WTC11 (cell line): ENCODE measurements at regions not wholly inside any gene's neighbourhood (a gene's known extent, or its start where the extent isn't known, plus 50 kb on each side); places are given as distances from the start of the nearest gene placed in this dataset.

Experiments
- ATAC-seq: fragments of 200-7000 bp; cut with Tn5 transposase; 2 replicates; pipeline ENCODE4 v1.10.0; 2021; ENCODE audit warnings: mild to moderate bottlenecking, moderate library complexity
- CTCF ChIA-PET: fragments of 300-600 bp; sonication (Branson Sonifier 250); formaldehyde crosslinking; loops from one replicate; lab custom pipeline; 2021; ENCODE audit warnings: antibody characterized with exemption; lab: Charles Lee
- POLR2A ChIA-PET: fragments of 350-600 bp; sonication (Branson Sonifier 250); formaldehyde crosslinking; loops from one replicate; lab custom pipeline; 2021; ENCODE audit warnings: antibody characterized with exemption; lab: Charles Lee
- DNase-seq: peaks from one replicate; pipeline ENCODE4 v3.0.0; 2021; ENCODE audit warnings: low spot score
- H3K27ac Mint-ChIP-seq: 2 replicates; pipeline ENCODE4 v1.8.0; 2021; ENCODE audit warnings: mixed read lengths
- H3K27me3 Mint-ChIP-seq: 2 replicates; pipeline ENCODE4 v1.8.0; 2021; ENCODE audit warnings: low read depth, mild to moderate bottlenecking, moderate library complexity, mixed read lengths
- H3K36me3 Mint-ChIP-seq: 2 replicates; pipeline ENCODE4 v1.8.0; 2021; ENCODE audit warnings: mixed read lengths
- H3K4me1 Mint-ChIP-seq: 2 replicates; pipeline ENCODE4 v1.8.0; 2022; ENCODE audit warnings: mixed read lengths
- H3K4me3 Mint-ChIP-seq: 2 replicates; pipeline ENCODE4 v1.8.0; 2021; ENCODE audit warnings: mild to moderate bottlenecking, moderate library complexity, mixed read lengths
- H3K9me3 Mint-ChIP-seq: 2 replicates; pipeline ENCODE4 v1.8.0; 2021; ENCODE audit warnings: mixed read lengths
- ERG ChIP-seq: fragments of 250-450 bp; sonication (Bioruptor Pico); IDR thresholded peaks from 2 replicates; pipeline ENCODE4 v1.8.0; 2021; ENCODE audit warnings: mild to moderate bottlenecking
- HMGA2 ChIP-seq: fragments of 250-450 bp; sonication (Bioruptor Pico); IDR thresholded peaks from 2 replicates; pipeline ENCODE4 v1.4.0; 2021; ENCODE audit warnings: mild to moderate bottlenecking, moderate library complexity
- MXD4 ChIP-seq: fragments of 250-450 bp; sonication (Bioruptor Pico); IDR thresholded peaks from 2 replicates; pipeline ENCODE4 v1.8.0; 2021; ENCODE audit warnings: mild to moderate bottlenecking, moderate library complexity, borderline replicate concordance
- NFATC4 ChIP-seq: fragments of 250-450 bp; sonication (Bioruptor Pico); IDR thresholded peaks from 2 replicates; pipeline ENCODE4 v1.9.0; 2021; ENCODE audit warnings: mild to moderate bottlenecking
- NR2C2 ChIP-seq: sonication (generic); formaldehyde crosslinking; IDR thresholded peaks from 2 replicates; pipeline ENCODE4 v1.8.0; 2022; ENCODE audit warnings: mild to moderate bottlenecking, missing genetic modification reagents
- NR3C1 ChIP-seq: sonication (generic); formaldehyde crosslinking; conservative IDR thresholded peaks from 2 replicates; pipeline ENCODE4 v1.8.1; 2023; ENCODE audit warnings: low read depth, mild to moderate bottlenecking, missing genetic modification reagents
- OVOL2 ChIP-seq: fragments of 250-450 bp; sonication (Bioruptor Pico); IDR thresholded peaks from 2 replicates; pipeline ENCODE4 v1.9.0; 2021; ENCODE audit warnings: mild to moderate bottlenecking, borderline replicate concordance
- PREB ChIP-seq: sonication (generic); formaldehyde crosslinking; IDR thresholded peaks from 2 replicates; pipeline ENCODE4 v1.8.1; 2022; ENCODE audit warnings: mild to moderate bottlenecking, missing genetic modification reagents, moderate library complexity, borderline replicate concordance
- USF1 ChIP-seq: sonication (generic); formaldehyde crosslinking; IDR thresholded peaks from 2 replicates; pipeline ENCODE4 v1.8.0; 2022; ENCODE audit warnings: mild to moderate bottlenecking, missing genetic modification reagents
- ZBTB21 ChIP-seq: sonication (generic); formaldehyde crosslinking; IDR thresholded peaks from 2 replicates; pipeline ENCODE4 v1.8.1; 2023; ENCODE audit warnings: mild to moderate bottlenecking, missing genetic modification reagents, borderline replicate concordance
- ZBTB43 ChIP-seq: sonication (generic); formaldehyde crosslinking; IDR thresholded peaks from 2 replicates; pipeline ENCODE4 v1.8.1; 2023; ENCODE audit warnings: mild to moderate bottlenecking, missing genetic modification reagents
- ZNF121 ChIP-seq: sonication (generic); formaldehyde crosslinking; IDR thresholded peaks from 2 replicates; pipeline ENCODE4 v1.8.0; 2023; ENCODE audit warnings: missing genetic modification reagents
- ZNF232 ChIP-seq: sonication (generic); formaldehyde crosslinking; IDR thresholded peaks from 2 replicates; pipeline ENCODE4 v1.8.0; 2022; ENCODE audit warnings: mild to moderate bottlenecking, missing genetic modification reagents
- ZNF317 ChIP-seq: sonication (generic); formaldehyde crosslinking; IDR thresholded peaks from 2 replicates; pipeline ENCODE4 v1.8.1; 2023; ENCODE audit warnings: low read depth, mild to moderate bottlenecking, moderate library complexity, missing genetic modification reagents, borderline replicate concordance
- ZNF416 ChIP-seq: fragments of 250-450 bp; sonication (Bioruptor Pico); IDR thresholded peaks from 2 replicates; pipeline ENCODE4 v1.9.0; 2021; ENCODE audit warnings: mild to moderate bottlenecking, inconsistent platforms
- ZNF671 ChIP-seq: fragments of 250-450 bp; sonication (Bioruptor Pico); IDR thresholded peaks from 2 replicates; pipeline ENCODE4 v1.8.0; 2021; ENCODE audit warnings: mild to moderate bottlenecking
- TF ChIP-seq, protein P1 (sequence below): fragments of 250-450 bp; sonication (Bioruptor Pico); conservative IDR thresholded peaks from 2 replicates; pipeline ENCODE4 v1.9.0; 2021; ENCODE audit warnings: mild to moderate bottlenecking
- TF ChIP-seq, protein P2 (sequence below): sonication (generic); formaldehyde crosslinking; IDR thresholded peaks from 2 replicates; pipeline ENCODE4 v1.8.0; 2022; ENCODE audit warnings: missing genetic modification reagents
- TF ChIP-seq, protein P3 (sequence below): sonication (generic); formaldehyde crosslinking; IDR thresholded peaks from 2 replicates; pipeline ENCODE4 v1.8.0; 2022; ENCODE audit warnings: mild to moderate bottlenecking, missing genetic modification reagents
- TF ChIP-seq, protein P4 (sequence below): fragments of 250-450 bp; sonication (Bioruptor Pico); IDR thresholded peaks from 2 replicates; pipeline ENCODE4 v1.9.0; 2021; ENCODE audit warnings: mild to moderate bottlenecking
- TF ChIP-seq, protein P5 (sequence below): sonication (generic); formaldehyde crosslinking; IDR thresholded peaks from 2 replicates; pipeline ENCODE4 v1.8.1; 2022; ENCODE audit warnings: low read depth, mild to moderate bottlenecking, moderate library complexity, missing genetic modification reagents, borderline replicate concordance

GRCh38 chr6:8269872-8270454 lies 165.4 kb downstream of the SLC35B3 start:
- Mint-ChIP-seq H3K4me3 (no peak overlapping the region), H3K36me3 (no peaks in the 10 kb centered on the region), H3K4me1 (peaks cover 23% of the 10 kb centered on the region), H3K9me3 (peaks cover 31% of the 10 kb centered on the region), H3K27ac (no peak overlapping the region), H3K27me3 (no peaks in the 10 kb centered on the region; the same call in 1 of the 2 replicates)
- ATAC-seq (no peak), DNase-seq (no peak)
- TF ChIP-seq ZNF317 (CRISPR knock-in tag) (no peak), NFATC4 (CRISPR knock-in tag) (no peak), ZNF416 (CRISPR knock-in tag) (no peak), ZNF121 (CRISPR knock-in tag) (no peak), ZBTB43 (CRISPR knock-in tag) (no peak), HMGA2 (no peak), MXD4 (CRISPR knock-in tag) (no peak)
- TF ChIP-seq, protein P1, sequence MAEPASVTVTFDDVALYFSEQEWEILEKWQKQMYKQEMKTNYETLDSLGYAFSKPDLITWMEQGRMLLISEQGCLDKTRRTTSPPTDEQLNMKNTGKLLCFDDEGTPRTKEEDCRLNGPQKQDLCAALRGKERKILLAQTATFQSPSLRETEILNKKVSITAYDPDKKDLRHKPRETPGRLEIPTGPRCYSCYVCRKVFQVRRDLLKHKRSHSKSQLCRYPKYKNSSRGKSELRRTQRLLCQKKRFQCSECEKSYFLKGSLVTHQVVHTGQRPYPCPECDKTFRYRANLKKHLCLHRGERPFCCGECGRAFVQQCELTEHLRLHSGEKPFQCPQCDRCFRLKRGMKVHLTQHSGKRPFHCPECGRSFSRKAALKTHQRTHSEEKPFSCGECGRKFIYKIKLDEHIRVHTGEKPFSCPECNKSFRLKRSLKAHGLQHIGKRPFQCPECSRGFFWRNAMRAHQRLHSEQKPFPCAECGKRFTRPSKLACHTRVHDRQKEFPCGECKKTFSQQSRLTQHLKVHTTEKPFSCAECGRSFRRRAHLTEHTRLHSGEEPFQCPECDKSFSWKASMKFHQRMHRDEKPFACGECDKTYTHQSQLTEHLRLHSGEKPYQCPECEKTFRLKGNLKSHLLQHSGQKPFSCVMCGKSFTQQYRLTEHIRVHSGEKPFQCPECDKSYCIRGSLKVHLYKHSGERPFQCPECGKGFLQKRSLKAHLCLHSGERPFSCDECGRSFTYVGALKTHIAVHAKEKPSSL (CRISPR knock-in tag) = no peak
- TF ChIP-seq, protein P2, sequence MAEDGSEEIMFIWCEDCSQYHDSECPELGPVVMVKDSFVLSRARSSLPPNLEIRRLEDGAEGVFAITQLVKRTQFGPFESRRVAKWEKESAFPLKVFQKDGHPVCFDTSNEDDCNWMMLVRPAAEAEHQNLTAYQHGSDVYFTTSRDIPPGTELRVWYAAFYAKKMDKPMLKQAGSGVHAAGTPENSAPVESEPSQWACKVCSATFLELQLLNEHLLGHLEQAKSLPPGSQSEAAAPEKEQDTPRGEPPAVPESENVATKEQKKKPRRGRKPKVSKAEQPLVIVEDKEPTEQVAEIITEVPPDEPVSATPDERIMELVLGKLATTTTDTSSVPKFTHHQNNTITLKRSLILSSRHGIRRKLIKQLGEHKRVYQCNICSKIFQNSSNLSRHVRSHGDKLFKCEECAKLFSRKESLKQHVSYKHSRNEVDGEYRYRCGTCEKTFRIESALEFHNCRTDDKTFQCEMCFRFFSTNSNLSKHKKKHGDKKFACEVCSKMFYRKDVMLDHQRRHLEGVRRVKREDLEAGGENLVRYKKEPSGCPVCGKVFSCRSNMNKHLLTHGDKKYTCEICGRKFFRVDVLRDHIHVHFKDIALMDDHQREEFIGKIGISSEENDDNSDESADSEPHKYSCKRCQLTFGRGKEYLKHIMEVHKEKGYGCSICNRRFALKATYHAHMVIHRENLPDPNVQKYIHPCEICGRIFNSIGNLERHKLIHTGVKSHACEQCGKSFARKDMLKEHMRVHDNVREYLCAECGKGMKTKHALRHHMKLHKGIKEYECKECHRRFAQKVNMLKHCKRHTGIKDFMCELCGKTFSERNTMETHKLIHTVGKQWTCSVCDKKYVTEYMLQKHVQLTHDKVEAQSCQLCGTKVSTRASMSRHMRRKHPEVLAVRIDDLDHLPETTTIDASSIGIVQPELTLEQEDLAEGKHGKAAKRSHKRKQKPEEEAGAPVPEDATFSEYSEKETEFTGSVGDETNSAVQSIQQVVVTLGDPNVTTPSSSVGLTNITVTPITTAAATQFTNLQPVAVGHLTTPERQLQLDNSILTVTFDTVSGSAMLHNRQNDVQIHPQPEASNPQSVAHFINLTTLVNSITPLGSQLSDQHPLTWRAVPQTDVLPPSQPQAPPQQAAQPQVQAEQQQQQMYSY (CRISPR knock-in tag) = no peak
- TF ChIP-seq, protein P3, sequence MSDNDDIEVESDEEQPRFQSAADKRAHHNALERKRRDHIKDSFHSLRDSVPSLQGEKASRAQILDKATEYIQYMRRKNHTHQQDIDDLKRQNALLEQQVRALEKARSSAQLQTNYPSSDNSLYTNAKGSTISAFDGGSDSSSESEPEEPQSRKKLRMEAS (CRISPR knock-in tag) = no peak
- POLR2A ChIA-PET = no interaction called here
- CTCF ChIA-PET = interaction anchor here (1.4 kb wide), 1 partner anchor 212 kb away, joined by 4 read pairs; no protein-coding TSS in a partner anchor

GRCh38 chr6:8269094-8269493 lies 166.3 kb downstream of the SLC35B3 start:
- Mint-ChIP-seq H3K27ac (no peak overlapping the region), H3K4me1 (peaks cover 15% of the 10 kb centered on the region), H3K36me3 (no peaks in the 10 kb centered on the region), H3K4me3 (no peak overlapping the region), H3K27me3 (no peaks in the 10 kb centered on the region; the same call in 1 of the 2 replicates), H3K9me3 (peaks cover 31% of the 10 kb centered on the region)
- POLR2A ChIA-PET = no interaction called here
- ATAC-seq (no peak), DNase-seq (no peak)
- CTCF ChIA-PET = no interaction called here
- no peak for TF ChIP-seq NR3C1
- no peak for TF ChIP-seq MXD4 (CRISPR knock-in tag)
- TF ChIP-seq ZNF121 (CRISPR knock-in tag) = no peak
- TF ChIP-seq, protein P3 (CRISPR knock-in tag) = no peak
- no peak for TF ChIP-seq ZNF232
- no peak for TF ChIP-seq ZBTB21 (CRISPR knock-in tag)
- TF ChIP-seq, protein P4, sequence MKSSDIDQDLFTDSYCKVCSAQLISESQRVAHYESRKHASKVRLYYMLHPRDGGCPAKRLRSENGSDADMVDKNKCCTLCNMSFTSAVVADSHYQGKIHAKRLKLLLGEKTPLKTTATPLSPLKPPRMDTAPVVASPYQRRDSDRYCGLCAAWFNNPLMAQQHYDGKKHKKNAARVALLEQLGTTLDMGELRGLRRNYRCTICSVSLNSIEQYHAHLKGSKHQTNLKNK (CRISPR knock-in tag) = no peak
- TF ChIP-seq, protein P5, sequence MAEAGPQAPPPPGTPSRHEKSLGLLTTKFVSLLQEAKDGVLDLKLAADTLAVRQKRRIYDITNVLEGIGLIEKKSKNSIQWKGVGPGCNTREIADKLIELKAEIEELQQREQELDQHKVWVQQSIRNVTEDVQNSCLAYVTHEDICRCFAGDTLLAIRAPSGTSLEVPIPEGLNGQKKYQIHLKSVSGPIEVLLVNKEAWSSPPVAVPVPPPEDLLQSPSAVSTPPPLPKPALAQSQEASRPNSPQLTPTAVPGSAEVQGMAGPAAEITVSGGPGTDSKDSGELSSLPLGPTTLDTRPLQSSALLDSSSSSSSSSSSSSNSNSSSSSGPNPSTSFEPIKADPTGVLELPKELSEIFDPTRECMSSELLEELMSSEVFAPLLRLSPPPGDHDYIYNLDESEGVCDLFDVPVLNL (CRISPR knock-in tag) = no peak
- TF ChIP-seq USF1 (CRISPR knock-in tag) = no peak
- no peak for TF ChIP-seq ERG (CRISPR knock-in tag)
- TF ChIP-seq NR2C2 (CRISPR knock-in tag) = no peak
- TF ChIP-seq ZNF671 (CRISPR knock-in tag) = no peak
- TF ChIP-seq OVOL2 (CRISPR knock-in tag) = no peak
- no peak for TF ChIP-seq PREB (CRISPR knock-in tag)
